ENCODE measurements at regions not wholly inside any gene's neighbourhood (a gene's known extent, or its start where the extent isn't known, plus 50 kb on each side); places are given as distances from the start of the nearest gene placed in this dataset.
"Not testable (repeated sequence)": the region's sequence is repeated elsewhere in the genome, so short reads cannot be mapped to it uniquely, and the experiment has no call there.

DNA sequence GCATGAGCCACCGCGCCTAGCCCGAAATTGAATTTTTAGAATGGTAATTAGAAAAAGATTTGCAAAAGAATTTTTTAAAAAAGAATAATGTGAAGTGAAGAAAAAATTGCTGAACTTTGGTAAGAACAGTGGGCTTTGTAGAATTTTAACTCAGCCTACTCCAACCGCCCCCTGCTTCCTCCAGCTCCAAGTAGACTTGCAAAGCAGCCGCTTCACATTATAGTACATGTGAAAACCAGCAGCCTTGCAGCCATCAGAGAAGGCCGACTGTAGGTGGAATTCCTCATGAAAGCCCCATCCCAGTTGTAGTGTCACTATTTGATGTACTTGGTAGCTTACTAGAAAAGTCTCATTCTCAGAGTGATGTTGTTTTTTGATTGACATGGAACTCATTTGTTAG is 835.6 kb downstream of the TBC1D32 start:
- no peaks in the 10 kb centered on the region for H3K36me3 ChIP-seq (ENCODE audit: control insufficient read depth, low read depth, low read length)
- no peaks in the 10 kb centered on the region for H3K9me3 ChIP-seq (ENCODE audit: control insufficient read depth, low read depth, low read length)
- no peak overlapping the region for H3K27ac ChIP-seq (ENCODE audit: low read length)
- H3K4me1 ChIP-seq (ENCODE audit: control insufficient read depth, low read depth, low read length), result no peaks in the 10 kb centered on the region
- no peaks in the 10 kb centered on the region for H3K27me3 ChIP-seq (ENCODE audit: control insufficient read depth, insufficient read depth, low read length)
- no peak overlapping the region for H3K9ac ChIP-seq (ENCODE audit: low read length)
- H3K4me3 ChIP-seq (ENCODE audit: low read length), result no peak overlapping the region

DNA sequence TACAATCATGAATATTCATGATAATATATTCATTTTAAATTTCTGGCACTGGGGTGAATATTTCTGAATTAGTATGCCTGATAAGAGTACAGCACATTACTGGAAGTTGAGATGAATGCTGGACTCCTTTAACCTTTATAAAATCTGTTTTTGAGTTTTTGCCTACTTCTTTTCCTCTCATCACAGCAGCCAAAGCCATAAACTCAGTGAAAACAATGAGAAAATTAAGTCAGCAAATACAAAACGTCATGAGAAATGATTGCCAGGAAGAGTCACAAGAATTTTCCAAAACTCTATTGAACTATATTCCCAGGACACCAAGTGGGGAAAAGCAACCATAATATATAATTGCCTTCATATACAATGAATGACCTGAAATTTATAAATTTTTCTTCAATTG is 837.6 kb downstream of the TBC1D32 start:
- H3K4me1 ChIP-seq (ENCODE audit: control insufficient read depth, low read depth, low read length), result no peaks in the 10 kb centered on the region
- no peaks in the 10 kb centered on the region for H3K36me3 ChIP-seq (ENCODE audit: control insufficient read depth, low read depth, low read length)
- no peaks in the 10 kb centered on the region for H3K9me3 ChIP-seq (ENCODE audit: control insufficient read depth, low read depth, low read length)
- H3K27ac ChIP-seq (ENCODE audit: low read length), result no peak overlapping the region
- H3K4me3 ChIP-seq (ENCODE audit: low read length), result no peak overlapping the region
- H3K27me3 ChIP-seq (ENCODE audit: control insufficient read depth, insufficient read depth, low read length), result no peaks in the 10 kb centered on the region
- no peak overlapping the region for H3K9ac ChIP-seq (ENCODE audit: low read length)

DNA sequence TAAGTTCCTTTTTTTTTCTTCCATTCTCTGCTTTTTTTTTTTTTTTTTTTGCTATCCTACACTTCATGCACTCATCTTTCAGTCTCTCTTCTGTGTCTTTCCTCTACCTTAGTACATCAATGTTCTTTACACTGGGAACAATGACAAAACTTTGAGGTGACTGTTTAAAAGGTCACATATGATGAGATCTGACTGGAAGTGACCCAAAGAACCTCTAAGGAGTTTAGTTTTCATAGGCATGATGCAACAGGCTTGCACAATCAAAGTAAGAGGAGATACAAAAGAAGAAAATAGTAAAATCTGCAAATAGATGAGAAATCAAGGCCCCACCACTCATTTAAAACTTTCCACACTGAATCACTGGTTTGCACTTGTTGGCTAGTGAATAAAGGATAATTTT is 840.8 kb downstream of the TBC1D32 start:
- H3K27ac ChIP-seq (ENCODE audit: low read length), result no peak overlapping the region
- no peaks in the 10 kb centered on the region for H3K4me1 ChIP-seq (ENCODE audit: control insufficient read depth, low read depth, low read length)
- no peak overlapping the region for H3K9ac ChIP-seq (ENCODE audit: low read length)
- no peaks in the 10 kb centered on the region for H3K9me3 ChIP-seq (ENCODE audit: control insufficient read depth, low read depth, low read length)
- H3K4me3 ChIP-seq (ENCODE audit: low read length), result no peak overlapping the region
- H3K36me3 ChIP-seq (ENCODE audit: control insufficient read depth, low read depth, low read length), result no peaks in the 10 kb centered on the region
- no peaks in the 10 kb centered on the region for H3K27me3 ChIP-seq (ENCODE audit: control insufficient read depth, insufficient read depth, low read length)

DNA sequence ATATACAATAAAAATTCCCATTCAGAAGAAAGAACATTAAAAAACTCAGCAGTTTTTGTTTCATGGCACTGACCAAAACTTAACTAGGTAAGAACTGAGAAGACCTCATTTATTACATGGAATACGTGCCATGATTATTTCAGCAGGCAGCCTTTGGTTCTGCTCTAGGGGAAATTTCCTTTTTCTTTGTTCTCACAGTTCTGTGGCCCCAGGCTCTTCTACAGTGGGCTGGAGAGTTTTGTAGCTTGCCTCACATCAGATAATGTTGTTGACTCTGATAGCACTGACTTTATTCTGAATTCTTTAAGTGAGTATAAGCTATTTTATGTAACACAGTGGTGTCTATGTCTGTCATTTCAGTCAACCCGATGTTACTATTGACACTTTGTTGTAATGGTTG is 844.3 kb downstream of the TBC1D32 start:
- Histone ChIP-seq H3K36me3 (ENCODE audit: control insufficient read depth, low read depth, low read length) (no peaks in the 10 kb centered on the region), H3K9ac (ENCODE audit: low read length) (no peak overlapping the region), H3K4me3 (ENCODE audit: low read length) (no peak overlapping the region), H3K27ac (ENCODE audit: low read length) (no peak overlapping the region), H3K27me3 (ENCODE audit: control insufficient read depth, insufficient read depth, low read length) (no peaks in the 10 kb centered on the region), H3K4me1 (ENCODE audit: control insufficient read depth, low read depth, low read length) (no peaks in the 10 kb centered on the region), H3K9me3 (ENCODE audit: control insufficient read depth, low read depth, low read length) (no peaks in the 10 kb centered on the region)

DNA sequence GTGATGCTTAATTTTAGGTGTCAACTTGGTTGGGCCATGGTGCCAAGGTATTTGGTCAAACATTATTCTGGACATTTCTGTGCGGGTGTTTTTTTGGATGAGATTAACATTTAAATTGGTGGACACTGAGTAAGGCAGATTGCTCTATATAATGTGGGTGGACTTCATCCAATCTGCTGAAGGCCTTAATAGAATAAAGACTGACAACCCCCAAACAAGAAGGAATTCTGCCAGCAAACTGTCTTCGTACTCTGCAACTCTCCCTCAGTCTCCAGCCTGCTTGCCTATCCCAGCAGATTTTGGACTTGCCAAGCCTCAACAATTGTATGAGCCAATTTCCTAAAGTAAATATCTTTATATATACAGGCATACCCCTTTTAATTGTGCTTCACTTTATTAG is 850.1 kb downstream of the TBC1D32 start:
- H3K4me1 ChIP-seq (ENCODE audit: control insufficient read depth, low read depth, low read length), result no peaks in the 10 kb centered on the region
- H3K36me3 ChIP-seq (ENCODE audit: control insufficient read depth, low read depth, low read length), result no peaks in the 10 kb centered on the region
- H3K4me3 ChIP-seq (ENCODE audit: low read length), result no peak overlapping the region
- peaks cover 6% of the 10 kb centered on the region for H3K9me3 ChIP-seq (ENCODE audit: control insufficient read depth, low read depth, low read length)
- H3K27me3 ChIP-seq (ENCODE audit: control insufficient read depth, insufficient read depth, low read length), result no peaks in the 10 kb centered on the region
- H3K27ac ChIP-seq (ENCODE audit: low read length), result no peak overlapping the region
- no peak overlapping the region for H3K9ac ChIP-seq (ENCODE audit: low read length)

DNA sequence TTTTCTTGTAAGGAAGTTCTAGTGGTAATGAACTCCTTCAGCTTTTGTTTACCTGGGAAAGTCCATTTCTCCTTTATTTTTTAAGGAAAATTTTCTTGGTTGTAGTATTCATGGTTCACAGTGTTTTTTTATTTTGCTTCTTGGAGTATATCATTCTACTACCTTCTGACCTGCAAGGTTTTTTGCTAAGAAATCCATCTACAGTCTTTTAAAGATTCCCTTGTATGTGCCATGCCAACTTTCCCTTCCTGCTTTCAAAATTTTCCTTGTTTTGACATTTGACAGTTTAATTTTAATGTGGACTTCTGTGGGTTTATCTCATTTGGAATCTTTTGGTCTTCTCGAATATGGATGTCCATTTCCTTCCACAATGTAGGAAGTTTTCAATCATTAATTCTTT is 855.6 kb downstream of the TBC1D32 start:
- H3K4me3 ChIP-seq (ENCODE audit: low read length), result no peak overlapping the region
- H3K27ac ChIP-seq (ENCODE audit: low read length), result no peak overlapping the region
- H3K9me3 ChIP-seq (ENCODE audit: control insufficient read depth, low read depth, low read length), result peaks cover 10% of the 10 kb centered on the region
- no peaks in the 10 kb centered on the region for H3K27me3 ChIP-seq (ENCODE audit: control insufficient read depth, insufficient read depth, low read length)
- H3K4me1 ChIP-seq (ENCODE audit: control insufficient read depth, low read depth, low read length), result no peaks in the 10 kb centered on the region
- no peak overlapping the region for H3K9ac ChIP-seq (ENCODE audit: low read length)
- H3K36me3 ChIP-seq (ENCODE audit: control insufficient read depth, low read depth, low read length), result no peaks in the 10 kb centered on the region

DNA sequence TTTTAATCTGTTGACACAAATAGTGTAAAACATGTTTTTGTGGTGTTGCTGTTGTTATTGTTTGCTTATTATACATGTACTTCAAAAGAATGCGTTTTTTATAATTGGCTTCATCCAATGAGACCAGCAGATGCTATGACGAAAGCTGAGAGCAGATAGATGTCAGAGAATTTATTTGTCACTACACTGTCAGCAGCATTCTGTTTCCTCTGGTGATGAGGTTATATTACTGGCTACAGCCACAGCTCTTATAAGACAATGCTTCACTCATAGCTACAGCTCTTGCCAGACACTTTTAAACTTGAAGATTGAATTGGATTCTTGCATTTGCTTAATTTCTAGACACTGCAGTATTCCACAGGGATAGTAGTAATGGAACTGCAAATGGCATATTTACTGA is 860.5 kb downstream of the TBC1D32 start:
- Histone ChIP-seq H3K4me1 (ENCODE audit: control insufficient read depth, low read depth, low read length) (peaks cover 2% of the 10 kb centered on the region), H3K9ac (ENCODE audit: low read length) (no peak overlapping the region), H3K4me3 (ENCODE audit: low read length) (no peak overlapping the region), H3K27ac (ENCODE audit: low read length) (no peak overlapping the region), H3K36me3 (ENCODE audit: control insufficient read depth, low read depth, low read length) (no peaks in the 10 kb centered on the region), H3K9me3 (ENCODE audit: control insufficient read depth, low read depth, low read length) (peaks cover 4% of the 10 kb centered on the region), H3K27me3 (ENCODE audit: control insufficient read depth, insufficient read depth, low read length) (no peaks in the 10 kb centered on the region)

DNA sequence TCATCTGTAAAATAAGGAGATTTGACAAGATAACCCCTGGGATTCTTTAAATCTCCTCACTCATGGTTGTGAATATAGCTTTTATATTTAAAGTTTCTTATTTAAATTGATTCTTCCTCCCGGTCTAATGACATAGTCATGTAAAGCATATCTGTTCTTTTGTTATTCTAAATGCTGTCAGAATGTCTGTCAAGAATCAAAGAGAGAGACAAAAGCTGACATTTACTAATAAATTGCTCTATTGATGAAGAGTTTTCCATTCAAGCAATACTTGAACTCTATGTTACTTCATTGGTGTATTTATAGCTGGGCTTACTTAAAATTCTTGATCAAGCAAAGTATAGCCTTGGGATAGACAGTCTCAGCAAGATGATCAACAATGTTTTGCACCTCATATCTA is 865.8 kb downstream of the TBC1D32 start:
- Histone ChIP-seq H3K36me3 (ENCODE audit: control insufficient read depth, low read depth, low read length) (no peaks in the 10 kb centered on the region), H3K27me3 (ENCODE audit: control insufficient read depth, insufficient read depth, low read length) (no peaks in the 10 kb centered on the region), H3K9ac (ENCODE audit: low read length) (no peak overlapping the region), H3K4me3 (ENCODE audit: low read length) (no peak overlapping the region), H3K27ac (ENCODE audit: low read length) (no peak overlapping the region), H3K4me1 (ENCODE audit: control insufficient read depth, low read depth, low read length) (peaks cover 9% of the 10 kb centered on the region), H3K9me3 (ENCODE audit: control insufficient read depth, low read depth, low read length) (no peaks in the 10 kb centered on the region)

DNA sequence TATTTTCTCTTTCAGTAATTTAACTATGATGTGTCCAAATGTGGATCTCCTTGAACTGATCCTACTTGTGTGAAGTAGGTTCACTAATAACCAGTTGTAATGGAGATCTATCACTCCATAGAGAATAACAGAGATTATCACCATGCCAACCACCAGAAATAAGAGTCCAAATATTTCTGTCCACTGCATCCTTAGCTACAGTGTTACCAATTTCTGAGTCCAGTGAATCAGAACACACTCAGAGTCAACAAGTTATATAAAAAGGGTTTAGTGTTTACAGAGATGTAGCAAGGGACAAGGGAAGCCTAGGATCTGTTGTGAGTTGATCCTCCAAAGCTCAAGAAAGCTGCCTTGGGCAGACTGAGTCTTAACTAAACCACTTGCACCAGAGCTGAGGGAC is 882.8 kb downstream of the TBC1D32 start:
- Histone ChIP-seq H3K4me1 (ENCODE audit: control insufficient read depth, low read depth, low read length) (peaks cover 3% of the 10 kb centered on the region), H3K36me3 (ENCODE audit: control insufficient read depth, low read depth, low read length) (no peaks in the 10 kb centered on the region), H3K27ac (ENCODE audit: low read length) (no peak overlapping the region), H3K27me3 (ENCODE audit: control insufficient read depth, insufficient read depth, low read length) (no peaks in the 10 kb centered on the region), H3K4me3 (ENCODE audit: low read length) (no peak overlapping the region), H3K9ac (ENCODE audit: low read length) (no peak overlapping the region), H3K9me3 (ENCODE audit: control insufficient read depth, low read depth, low read length) (no peaks in the 10 kb centered on the region)

DNA sequence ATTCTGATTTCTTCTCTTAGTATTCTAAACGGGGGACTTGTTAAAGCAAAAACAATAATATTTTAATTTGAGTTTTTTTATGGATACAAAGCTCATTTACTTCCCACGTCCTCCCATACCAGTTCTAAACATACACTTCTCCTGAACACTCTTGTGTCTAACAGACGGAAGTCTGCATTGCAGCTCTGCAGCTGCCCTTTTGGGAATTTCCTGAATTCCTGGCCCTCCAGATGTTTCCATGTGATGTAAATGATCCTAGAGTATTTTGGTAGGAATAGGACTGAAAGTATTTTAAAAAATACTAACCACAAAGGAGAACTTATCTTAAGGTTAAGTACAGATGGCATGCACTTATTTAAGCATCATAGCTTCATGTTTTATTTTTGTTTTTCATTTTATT is 886.7 kb downstream of the TBC1D32 start:
- no peak overlapping the region for H3K27ac ChIP-seq (ENCODE audit: low read length)
- H3K4me3 ChIP-seq (ENCODE audit: low read length), result no peak overlapping the region
- H3K27me3 ChIP-seq (ENCODE audit: control insufficient read depth, insufficient read depth, low read length), result no peaks in the 10 kb centered on the region
- H3K9ac ChIP-seq (ENCODE audit: low read length), result no peak overlapping the region
- H3K36me3 ChIP-seq (ENCODE audit: control insufficient read depth, low read depth, low read length), result no peaks in the 10 kb centered on the region
- H3K9me3 ChIP-seq (ENCODE audit: control insufficient read depth, low read depth, low read length), result no peaks in the 10 kb centered on the region
- peaks cover 3% of the 10 kb centered on the region for H3K4me1 ChIP-seq (ENCODE audit: control insufficient read depth, low read depth, low read length)

DNA sequence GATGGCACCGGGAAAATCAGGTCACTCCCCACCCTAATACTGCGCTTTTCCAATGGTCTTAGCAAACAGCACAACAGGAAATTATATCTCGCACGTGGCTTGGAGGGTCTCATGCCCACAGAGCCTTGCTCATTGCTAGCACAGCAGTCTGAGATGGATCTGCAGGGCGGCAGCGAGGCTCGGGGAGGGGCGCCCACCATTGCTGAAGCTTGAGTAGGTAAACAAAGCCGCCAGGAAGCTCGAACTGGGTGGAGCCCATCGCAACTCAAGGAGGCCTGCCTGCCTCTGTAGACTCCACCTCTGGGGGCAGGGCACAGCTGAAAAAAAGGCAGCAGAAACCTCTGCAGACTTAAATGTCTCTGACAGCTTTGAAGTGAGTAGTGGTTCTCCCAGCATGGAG is 901.4 kb downstream of the TBC1D32 start:
- H3K4me3 ChIP-seq (ENCODE audit: low read length); H3K27ac ChIP-seq (ENCODE audit: low read length); H3K9me3 ChIP-seq (ENCODE audit: control insufficient read depth, low read depth, low read length); H3K4me1 ChIP-seq (ENCODE audit: control insufficient read depth, low read depth, low read length); H3K27me3 ChIP-seq (ENCODE audit: control insufficient read depth, insufficient read depth, low read length); H3K36me3 ChIP-seq (ENCODE audit: control insufficient read depth, low read depth, low read length); H3K9ac ChIP-seq (ENCODE audit: low read length): not testable (repeated sequence)

DNA sequence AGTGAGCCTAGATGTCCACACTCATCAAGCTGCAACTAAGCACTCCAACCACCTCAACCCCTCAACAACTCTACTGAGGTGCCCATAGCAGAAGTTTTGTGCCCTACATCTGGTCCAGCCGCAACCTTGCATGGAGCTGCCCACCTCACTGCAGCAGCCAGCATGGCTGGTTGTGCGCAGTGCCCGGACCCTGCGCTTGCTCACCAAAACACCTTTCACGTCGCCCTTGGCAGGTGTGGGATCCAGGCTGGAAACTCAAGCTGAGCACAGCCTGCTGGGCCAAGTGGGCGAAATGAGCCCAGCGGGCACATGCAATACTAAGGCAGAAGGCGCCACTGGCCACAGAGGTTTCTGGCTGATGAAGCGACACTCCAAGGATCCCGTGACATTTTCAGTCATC is 902.4 kb downstream of the TBC1D32 start:
- Histone ChIP-seq H3K4me1 (ENCODE audit: control insufficient read depth, low read depth, low read length) (no peaks in the 10 kb centered on the region), H3K36me3 (ENCODE audit: control insufficient read depth, low read depth, low read length) (no peaks in the 10 kb centered on the region), H3K27ac (ENCODE audit: low read length) (no peak overlapping the region), H3K9ac (ENCODE audit: low read length) (no peak overlapping the region), H3K9me3 (ENCODE audit: control insufficient read depth, low read depth, low read length) (no peaks in the 10 kb centered on the region), H3K4me3 (ENCODE audit: low read length) (no peak overlapping the region), H3K27me3 (ENCODE audit: control insufficient read depth, insufficient read depth, low read length) (no peaks in the 10 kb centered on the region)

DNA sequence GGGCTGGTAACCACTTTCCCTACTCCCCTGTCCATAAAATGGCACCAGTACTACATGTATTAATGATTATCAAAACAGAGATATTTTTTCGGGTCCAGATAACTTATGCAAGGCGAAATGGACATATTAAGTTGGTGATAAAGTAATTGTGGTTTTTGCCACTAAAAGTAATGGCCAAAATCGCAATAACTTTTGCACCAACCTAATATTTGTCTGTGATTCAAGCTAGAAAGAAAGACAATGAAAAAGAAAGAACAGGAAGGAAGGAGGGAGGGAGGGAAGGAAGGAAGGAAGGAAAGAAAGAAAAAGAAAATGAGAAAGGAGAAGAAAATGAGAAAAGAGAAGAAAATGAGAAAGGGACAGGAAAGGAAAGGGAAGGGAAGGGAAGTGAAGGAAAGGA is 922.9 kb downstream of the TBC1D32 start:
- H3K4me3 ChIP-seq (ENCODE audit: low read length), result no peak overlapping the region
- H3K9me3 ChIP-seq (ENCODE audit: control insufficient read depth, low read depth, low read length), result no peaks in the 10 kb centered on the region
- no peaks in the 10 kb centered on the region for H3K36me3 ChIP-seq (ENCODE audit: control insufficient read depth, low read depth, low read length)
- H3K4me1 ChIP-seq (ENCODE audit: control insufficient read depth, low read depth, low read length), result no peaks in the 10 kb centered on the region
- H3K27ac ChIP-seq (ENCODE audit: low read length), result no peak overlapping the region
- no peaks in the 10 kb centered on the region for H3K27me3 ChIP-seq (ENCODE audit: control insufficient read depth, insufficient read depth, low read length)
- H3K9ac ChIP-seq (ENCODE audit: low read length), result no peak overlapping the region
